ENCODE measurements at regions not wholly inside any gene's neighbourhood (a gene's known extent, or its start where the extent isn't known, plus 50 kb on each side); places are given as distances from the start of the nearest gene placed in this dataset.

DNA sequence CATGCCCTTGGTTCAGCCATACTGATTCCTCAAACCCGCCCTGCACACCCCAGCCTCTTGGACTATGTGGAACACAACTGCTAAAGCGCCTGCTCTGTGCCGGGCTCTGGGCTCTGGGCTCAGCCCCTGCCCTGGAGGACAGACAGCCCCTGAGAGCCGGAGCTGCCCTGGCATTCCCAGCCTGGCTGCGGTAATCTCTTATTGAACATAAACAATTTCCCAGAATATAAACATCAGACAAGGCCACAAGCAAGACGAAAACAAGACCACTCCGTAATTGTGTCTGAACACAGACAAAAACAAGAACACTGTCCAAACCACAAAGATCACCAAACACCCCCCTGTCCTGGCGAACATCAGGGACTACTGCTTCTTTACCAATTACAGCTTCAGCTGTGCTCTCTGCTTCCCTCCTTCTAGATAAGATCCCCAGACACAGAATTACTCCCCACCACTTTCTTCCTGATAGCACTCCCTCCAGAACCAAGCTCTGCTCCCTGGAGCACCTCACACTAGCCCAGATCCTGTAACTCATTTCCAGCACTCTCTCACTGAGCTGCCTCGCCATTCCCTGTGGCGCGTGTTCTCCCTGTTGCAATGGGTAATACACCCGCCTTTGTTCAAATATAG is 57.1 kb upstream of the TLE3 start:
- ChIA-PET CTCF (no interaction called here), POLR2A (no interaction called here)
- Mint-ChIP-seq H3K27me3 (peaks cover 1% of the 10 kb centered on the region), H3K27ac (no peak overlapping the region), H3K9me3 (no peaks in the 10 kb centered on the region), H3K36me3 (no peaks in the 10 kb centered on the region), H3K4me1 (ENCODE audit: low read depth) (no peaks in the 10 kb centered on the region), H3K4me3 (no peak overlapping the region)
- no peak for DNase-seq
- intact Hi-C loops (cut with micrococcal nuclease): no loop called here

DNA sequence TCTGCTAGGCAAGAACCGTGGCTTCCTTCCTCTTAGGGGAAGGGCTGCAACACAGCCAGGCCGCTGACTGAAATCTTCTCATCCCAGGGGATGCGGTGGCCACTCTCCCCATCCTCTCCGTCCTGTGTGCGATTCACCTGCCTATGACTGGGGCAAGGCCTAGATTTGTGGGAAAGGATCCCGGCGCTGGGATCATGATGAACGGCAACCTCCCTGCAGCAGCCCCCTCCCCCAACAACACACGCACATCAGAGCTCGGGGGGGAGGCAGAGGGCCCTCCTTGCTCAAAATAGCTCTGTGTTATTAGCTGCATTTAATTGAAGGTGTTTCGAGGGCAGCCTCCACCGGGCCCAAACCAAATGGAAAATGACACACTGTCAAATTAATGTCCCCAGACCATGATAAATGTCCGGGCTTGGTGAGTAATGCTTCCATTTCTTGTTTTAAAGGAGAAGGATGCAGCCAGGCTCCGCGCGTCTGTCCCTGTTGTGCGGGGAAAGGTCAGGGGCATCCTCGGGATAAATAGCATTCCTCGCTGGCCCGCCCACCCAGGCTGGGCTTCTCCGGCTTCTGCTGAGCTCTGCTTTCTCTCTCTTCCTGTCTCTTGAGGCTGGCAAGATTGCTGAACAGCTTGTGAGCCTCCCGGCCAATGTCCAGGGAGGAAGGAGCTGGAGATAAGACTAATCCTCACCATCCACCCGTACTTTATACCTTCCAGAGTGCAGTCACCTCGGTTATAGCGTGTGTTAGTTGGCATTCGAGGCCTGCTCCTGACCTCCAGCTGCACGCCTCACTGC is 56.4 kb upstream of the TLE3 start:
- Mint-ChIP-seq H3K27me3 (peaks cover 1% of the 10 kb centered on the region), H3K4me3 (no peak overlapping the region), H3K27ac (no peak overlapping the region), H3K4me1 (ENCODE audit: low read depth) (no peaks in the 10 kb centered on the region), H3K9me3 (no peaks in the 10 kb centered on the region), H3K36me3 (no peaks in the 10 kb centered on the region)
- DNase-seq: no peak
- ChIA-PET POLR2A (no interaction called here), CTCF (interaction anchor here (0.7 kb wide), 1 partner anchor 22 kb away, joined by 3 read pairs; no protein-coding TSS in a partner anchor)
- intact Hi-C loops (cut with micrococcal nuclease): no loop called here

DNA sequence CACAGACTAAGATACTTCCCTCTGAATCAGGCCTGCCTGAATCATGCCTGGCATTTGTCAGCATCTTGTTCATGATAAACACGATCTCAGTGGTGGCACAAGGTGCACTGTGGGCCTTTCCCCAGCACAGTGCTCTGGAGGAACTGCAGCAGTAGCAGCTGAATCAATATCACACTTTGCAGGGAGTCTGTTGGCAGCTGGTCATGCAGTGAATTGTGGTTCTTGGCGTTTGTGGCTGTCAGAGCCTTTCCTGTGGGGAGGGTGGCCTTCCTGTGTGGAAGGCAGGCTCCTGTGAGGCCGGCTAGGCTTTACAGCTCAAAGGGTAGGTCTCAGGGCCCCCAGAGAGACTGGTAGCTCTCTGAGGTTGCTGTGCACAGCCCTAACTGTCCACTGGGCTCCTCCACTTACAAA is 54.4 kb upstream of the TLE3 start:
- Mint-ChIP-seq H3K9me3 (no peaks in the 10 kb centered on the region), H3K27ac (no peak overlapping the region), H3K4me1 (ENCODE audit: low read depth) (no peaks in the 10 kb centered on the region), H3K36me3 (no peaks in the 10 kb centered on the region), H3K4me3 (no peak overlapping the region), H3K27me3 (no peaks in the 10 kb centered on the region)
- DNase-seq: peak; percentile 37
- CTCF ChIA-PET: interaction anchor here (1.4 kb wide), 1 partner anchor 12 kb away, joined by 3 read pairs; no protein-coding TSS in a partner anchor
- intact Hi-C loops (cut with micrococcal nuclease): no loop called here
- POLR2A ChIA-PET: interaction anchor here (1.4 kb wide), 1 partner anchor 10 kb away, joined by 4 read pairs; no protein-coding TSS in a partner anchor

DNA sequence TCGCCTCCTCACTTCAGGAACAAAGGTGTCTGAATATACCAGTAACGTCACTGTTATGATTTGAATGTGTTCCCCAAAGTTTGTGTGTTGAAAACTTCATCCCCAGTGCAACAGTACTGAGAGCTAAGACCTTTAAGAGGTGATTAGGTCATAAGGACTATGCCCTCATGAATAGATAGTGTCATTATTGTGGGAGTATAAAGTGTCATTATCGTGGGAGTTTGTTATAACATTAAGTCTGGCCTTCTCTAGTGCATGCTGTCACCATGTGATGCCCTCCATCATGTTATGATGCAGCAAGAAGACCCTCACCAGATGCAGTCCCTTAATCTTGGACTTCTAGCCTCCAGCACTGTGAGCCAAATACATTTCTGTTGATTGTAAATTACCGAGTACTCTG is 53.7 kb upstream of the TLE3 start:
- ChIA-PET CTCF (no interaction called here), POLR2A (interaction anchor here (1.4 kb wide), 1 partner anchor 9 kb away, joined by 4 read pairs; no protein-coding TSS in a partner anchor)
- Mint-ChIP-seq H3K27ac (no peak overlapping the region), H3K27me3 (no peaks in the 10 kb centered on the region), H3K4me3 (no peak overlapping the region), H3K36me3 (no peaks in the 10 kb centered on the region), H3K9me3 (no peaks in the 10 kb centered on the region), H3K4me1 (ENCODE audit: low read depth) (no peaks in the 10 kb centered on the region)
- intact Hi-C loops (cut with micrococcal nuclease): no loop called here
- no peak for DNase-seq

DNA sequence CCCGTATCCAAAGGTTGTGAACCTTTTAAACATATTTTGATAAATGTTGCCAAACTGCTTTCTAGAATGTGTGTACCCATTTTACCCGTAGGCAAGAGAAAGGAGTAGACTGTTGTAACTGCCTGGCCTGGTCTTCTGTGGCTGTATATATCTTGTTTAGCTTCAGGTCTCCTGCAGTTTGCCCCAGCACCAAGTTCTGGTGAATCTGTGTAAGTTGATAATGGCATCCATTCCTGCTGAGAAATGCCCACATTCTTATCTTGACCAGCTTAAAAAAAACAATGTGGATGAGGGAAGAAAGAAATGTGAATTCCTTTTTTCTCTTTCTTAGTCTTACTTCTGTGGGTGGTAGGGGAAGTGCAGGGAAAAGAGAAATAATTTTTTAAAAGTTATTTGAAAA is 53.3 kb upstream of the TLE3 start:
- intact Hi-C loops (cut with micrococcal nuclease): no loop called here
- H3K9me3 Mint-ChIP-seq: no peaks in the 10 kb centered on the region
- no peak overlapping the region for H3K4me3 Mint-ChIP-seq
- no peaks in the 10 kb centered on the region for H3K27me3 Mint-ChIP-seq
- CTCF ChIA-PET: no interaction called here
- H3K27ac Mint-ChIP-seq: no peak overlapping the region
- no peaks in the 10 kb centered on the region for H3K4me1 Mint-ChIP-seq (ENCODE audit: low read depth)
- DNase-seq: no peak
- POLR2A ChIA-PET: no interaction called here
- no peaks in the 10 kb centered on the region for H3K36me3 Mint-ChIP-seq

DNA sequence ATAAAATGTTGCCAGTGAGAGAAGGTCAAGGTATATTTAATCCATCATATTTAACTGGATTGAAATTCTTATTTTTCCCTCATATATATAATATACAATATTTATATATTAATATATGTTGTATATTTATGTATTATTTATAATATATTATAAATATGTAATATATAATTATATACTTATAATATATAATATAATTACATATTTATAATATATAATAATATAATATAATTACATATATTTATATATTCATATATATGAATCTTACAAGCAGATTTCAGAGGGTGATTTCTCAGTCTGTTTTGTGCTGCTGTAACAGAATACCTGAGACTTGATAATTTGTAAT is 52.7 kb upstream of the TLE3 start:
- POLR2A ChIA-PET: no interaction called here
- H3K27ac Mint-ChIP-seq: no peak overlapping the region
- H3K9me3 Mint-ChIP-seq: no peaks in the 10 kb centered on the region
- CTCF ChIA-PET: no interaction called here
- no peak for DNase-seq
- H3K27me3 Mint-ChIP-seq: no peaks in the 10 kb centered on the region
- intact Hi-C loops (cut with micrococcal nuclease): no loop called here
- H3K36me3 Mint-ChIP-seq: no peaks in the 10 kb centered on the region
- no peak overlapping the region for H3K4me3 Mint-ChIP-seq
- H3K4me1 Mint-ChIP-seq (ENCODE audit: low read depth): no peaks in the 10 kb centered on the region

DNA sequence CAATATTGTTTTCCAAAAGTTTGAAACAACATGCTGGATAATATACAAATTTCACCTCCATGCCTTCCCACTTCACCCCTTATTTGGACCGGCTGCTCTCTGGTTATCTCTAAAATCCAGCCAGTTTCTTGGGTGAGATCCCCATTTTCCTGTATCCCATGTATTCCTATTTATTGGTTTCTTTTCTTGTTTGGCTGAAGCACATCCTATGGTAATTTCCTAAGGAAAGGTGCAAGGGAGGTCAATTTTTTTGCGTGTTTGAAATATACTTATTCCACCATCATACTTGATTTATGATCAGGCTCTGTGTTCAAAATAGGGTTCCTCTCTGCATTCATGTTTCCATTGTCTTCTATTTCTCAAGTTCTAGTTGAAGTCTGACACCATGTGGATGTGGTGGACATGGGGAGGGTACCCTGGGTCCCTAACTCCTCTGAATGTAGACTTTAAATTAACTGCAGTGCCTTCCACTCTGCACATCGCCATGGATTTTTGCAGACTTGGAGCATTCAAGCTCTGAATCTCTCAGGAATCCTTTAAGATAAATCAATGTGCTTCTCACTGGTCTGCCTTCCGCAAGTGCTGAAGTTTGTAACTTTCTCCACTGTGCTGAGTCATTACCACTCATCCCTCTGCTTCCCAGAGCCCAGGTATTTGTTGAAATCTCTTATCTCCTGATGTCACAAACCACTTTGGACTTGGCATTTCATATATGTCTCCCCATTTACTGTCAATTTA is 52.1 kb upstream of the TLE3 start:
- intact Hi-C loops (cut with micrococcal nuclease): no loop called here
- no peaks in the 10 kb centered on the region for H3K36me3 Mint-ChIP-seq
- H3K27me3 Mint-ChIP-seq: no peaks in the 10 kb centered on the region
- H3K4me1 Mint-ChIP-seq (ENCODE audit: low read depth): no peaks in the 10 kb centered on the region
- H3K4me3 Mint-ChIP-seq: no peak overlapping the region
- no peak for DNase-seq
- H3K27ac Mint-ChIP-seq: no peak overlapping the region
- ChIA-PET POLR2A (interaction anchor here (0.5 kb wide), 1 partner anchor 9 kb away, joined by 5 read pairs; no protein-coding TSS in a partner anchor), CTCF (no interaction called here)
- no peaks in the 10 kb centered on the region for H3K9me3 Mint-ChIP-seq

DNA sequence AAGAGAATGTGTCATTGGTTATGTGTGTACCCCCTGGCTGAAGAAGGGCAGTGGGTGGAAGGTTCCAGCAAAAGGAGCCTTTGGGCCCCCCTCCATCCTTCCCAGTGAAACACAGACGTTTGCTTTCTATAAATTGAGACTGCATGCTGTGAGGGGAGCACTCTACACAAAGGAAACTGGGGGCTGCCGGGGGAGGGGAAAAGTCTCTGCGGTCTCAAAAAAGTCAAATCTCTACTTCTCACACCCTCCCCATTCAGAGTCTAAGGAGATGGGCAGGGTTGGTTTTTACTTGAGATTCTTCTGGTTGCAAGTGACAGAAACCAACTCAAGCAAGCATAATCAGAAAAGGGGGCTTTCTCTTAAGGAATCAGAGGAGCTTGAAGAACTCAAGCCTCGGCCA is 50.1 kb upstream of the TLE3 start:
- ChIA-PET POLR2A (no interaction called here), CTCF (no interaction called here)
- intact Hi-C loops (cut with micrococcal nuclease): no loop called here
- no peak for DNase-seq
- no peaks in the 10 kb centered on the region for H3K36me3 Mint-ChIP-seq
- no peaks in the 10 kb centered on the region for H3K9me3 Mint-ChIP-seq
- H3K4me3 Mint-ChIP-seq: no peak overlapping the region
- no peak overlapping the region for H3K27ac Mint-ChIP-seq
- peaks cover 6% of the 10 kb centered on the region for H3K27me3 Mint-ChIP-seq
- H3K4me1 Mint-ChIP-seq (ENCODE audit: low read depth): peaks cover 3% of the 10 kb centered on the region
